ENCODE measurements at regions not wholly inside any gene's neighbourhood (a gene's known extent, or its start where the extent isn't known, plus 50 kb on each side); places are given as distances from the start of the nearest gene placed in this dataset.

DNA sequence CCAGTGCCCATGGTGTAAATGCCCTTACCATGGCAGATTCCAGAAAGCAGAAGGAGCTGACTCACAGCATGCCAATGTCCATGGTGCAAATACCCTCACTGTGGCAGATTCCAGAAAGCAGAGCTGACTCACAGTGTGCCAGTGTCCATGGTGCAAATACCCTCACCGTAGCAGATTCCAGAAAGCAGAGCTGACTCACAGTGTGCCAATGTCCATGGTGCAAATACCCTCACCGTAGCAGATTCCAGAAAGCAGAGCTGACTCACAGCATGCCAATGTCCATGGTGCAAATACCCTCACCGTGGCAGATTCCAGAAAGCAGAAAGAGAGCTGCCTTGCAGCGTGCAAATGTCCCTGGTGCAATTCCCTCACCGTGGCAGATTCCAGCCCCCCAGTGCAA is 163.8 kb upstream of the SOX1 start:
- peaks cover 0 to 4% (median 0%) of the 10 kb centered on the region in 4 experiments; a peak in 1 of 7 replicates for H3K4me1 ChIP-seq (replicated peaks in 1 of 4; ENCODE audit: control insufficient read depth in 3 of 4, insufficient read depth in 4 of 4, low read length in 3 of 4)
- no peak for TF ChIP-seq POU5F1 (IDR thresholded peaks at IDR 0.05; ENCODE audit: low read depth, low read length)
- TF ChIP-seq POLR2AphosphoS5 (IDR thresholded peaks at IDR 0.05; ENCODE audit: low read depth, low read length): no peak
- no peak overlapping the region for H4K91ac ChIP-seq (replicated peaks; ENCODE audit: insufficient read length, low read length)
- H4K5ac ChIP-seq (ENCODE audit: insufficient read length, low read depth, low read length): no peak overlapping the region
- H2BK120ac ChIP-seq (replicated peaks; ENCODE audit: low read depth, low read length): no peak overlapping the region
- H3K9me3 ChIP-seq (ENCODE audit: insufficient read depth in 2 of 2, low read depth in 1 of 2, low read length in 1 of 2): no peaks in the 10 kb centered on the region
- H3K23me2 ChIP-seq (ENCODE audit: low read depth, low read length): no peaks in the 10 kb centered on the region
- no peak overlapping the region for H2BK5ac ChIP-seq (ENCODE audit: low read depth, low read length)
- no peak overlapping the region for H3K23ac ChIP-seq (ENCODE audit: insufficient read length)
- no peaks in the 10 kb centered on the region for H4K20me1 ChIP-seq (replicated peaks in 1 of 2; ENCODE audit: control insufficient read depth in 1 of 2, insufficient read depth in 2 of 2, low read length in 2 of 2)
- no peaks in the 10 kb centered on the region for H3K36me3 ChIP-seq (ENCODE audit: control insufficient read depth in 2 of 4, insufficient read depth in 4 of 4, low read length in 3 of 4)
- H3K14ac ChIP-seq (ENCODE audit: insufficient read length): no peak overlapping the region
- no peaks in the 10 kb centered on the region for H3K79me1 ChIP-seq (ENCODE audit: low read depth, low read length)
- POLR2A ChIA-PET (ENCODE audit: partially characterized antibody): no interaction called here
- H4K8ac ChIP-seq (ENCODE audit: extremely low read depth, insufficient read depth, low read length): 0 out of 2 replicates have a peak overlapping the region, but pooled peaks have one; percentile 40
- no peak overlapping the region for H3K9ac ChIP-seq (replicated peaks in 1 of 4; ENCODE audit: extremely low read depth in 1 of 4, low read depth in 3 of 4, low read length in 3 of 4)
- CTCF ChIA-PET (ENCODE audit: partially characterized antibody): interaction anchor here (2.0 kb wide), 1 partner anchor 10 kb away, joined by 5 read pairs; no protein-coding TSS in a partner anchor
- H3K27me3 ChIP-seq (replicated peaks in 1 of 4; ENCODE audit: control insufficient read depth in 3 of 4, extremely low read depth in 1 of 4, insufficient read depth in 3 of 4, low read length in 3 of 4): peaks cover 0 to 3% (median 0%) of the 10 kb centered on the region in 4 experiments; a peak in 1 of 7 replicates
- H2AK5ac ChIP-seq (ENCODE audit: low read depth, low read length): no peak overlapping the region
- no peak overlapping the region for H3K4me2 ChIP-seq (ENCODE audit: insufficient read depth in 1 of 2, low read depth in 2 of 2, low read length in 2 of 2)
- WGBS, 2 experiments (ENCODE audit: extremely low coverage in 1 of 2, insufficient coverage in 1 of 2, insufficient read length in 1 of 2, insufficient replicate concordance in 2 of 2, low coverage in 1 of 2, low lambda C conversion rate in 2 of 2, missing lambda C conversion rate in 1 of 2): 89% methylated on average over 5 of the region's 5 CpGs; no CpG with 5 or more reads in 1 of the 2 experiments
- 0 out of 2 replicates have a peak overlapping the region, but pooled peaks have one; percentile 18 for H2BK15ac ChIP-seq (ENCODE audit: low read length)
- DNase-seq (ENCODE audit: low read depth in 1 of 2, low spot score in 2 of 2): peak in 1 of 2 experiments; percentile 17
- no peak overlapping the region for H2BK20ac ChIP-seq (ENCODE audit: low read length)
- H2AFZ ChIP-seq (ENCODE audit: low read length): no peak overlapping the region
- H3K56ac ChIP-seq (replicated peaks; ENCODE audit: insufficient read length, low read depth, low read length): no peak overlapping the region
- no peak overlapping the region for H3K27ac ChIP-seq (ENCODE audit: low read depth, low read length)
- FAIRE-seq: no peak
- no peak overlapping the region for H2BK12ac ChIP-seq (ENCODE audit: low read depth, low read length)
- no peak overlapping the region for H3K4ac ChIP-seq (replicated peaks; ENCODE audit: insufficient read length, low read depth, low read length)
- no peak overlapping the region for H3K18ac ChIP-seq (ENCODE audit: extremely low read depth, low read length)
- no peaks in the 10 kb centered on the region for H3K79me2 ChIP-seq (ENCODE audit: control insufficient read depth in 1 of 2, insufficient read depth in 2 of 2, low read length in 2 of 2)
- H3K4me3 ChIP-seq (ENCODE audit: extremely low read depth in 1 of 4, insufficient read depth in 2 of 4, low read depth in 3 of 4, low read length in 4 of 4): no peak overlapping the region
